GM19397 (cell line): ENCODE measurements at regions not wholly inside any gene's neighbourhood (a gene's known extent, or its start where the extent isn't known, plus 50 kb on each side); places are given as distances from the start of the nearest gene placed in this dataset.
"Not testable (repeated sequence)": the region's sequence is repeated elsewhere in the genome, so short reads cannot be mapped to it uniquely, and the experiment has no call there.

Source experiments
- ATAC-seq: cut with Tn5 transposase; IDR thresholded peaks from one replicate; pipeline ENCODE4 v1.9.1; 2021; ENCODE audit warnings: mild to moderate bottlenecking, moderate library complexity; ENCODE audit not compliant: unreplicated experiment

GRCh38 chr6:163766936-163767335 is 352.4 kb downstream of the QKI start:
- no peak for ATAC-seq

GRCh38 chr6:163765335-163765734 is 350.8 kb downstream of the QKI start:
- ATAC-seq: no peak

GRCh38 chr6:163764565-163764964 is 350.0 kb downstream of the QKI start:
- no peak for ATAC-seq

GRCh38 chr6:163761481-163761880 is 347.0 kb downstream of the QKI start:
- no peak for ATAC-seq

GRCh38 chr6:163760860-163761259 is 346.3 kb downstream of the QKI start:
- no peak for ATAC-seq

- no peak for ATAC-seq
These were observed 345.0 kb downstream of the QKI start for GRCh38 chr6:163759542-163759941.

- no peak for ATAC-seq
These were observed 343.0 kb downstream of the QKI start for GRCh38 chr6:163757520-163757919.

GRCh38 chr6:163756079-163756478 is 341.6 kb downstream of the QKI start:
- peak; percentile 99 for ATAC-seq

GRCh38 chr6:163754866-163755265 is 340.3 kb downstream of the QKI start:
- ATAC-seq: no peak

- ATAC-seq: no peak
These were observed 338.9 kb downstream of the QKI start for GRCh38 chr6:163753430-163753829.

GRCh38 chr6:163752446-163752845 is 337.9 kb downstream of the QKI start:
- ATAC-seq: no peak

- ATAC-seq: no peak
These were observed 336.6 kb downstream of the QKI start for GRCh38 chr6:163751032-163751525.

GRCh38 chr6:163750431-163751031 is 336.0 kb downstream of the QKI start:
- ATAC-seq: no peak

- ATAC-seq: no peak
These were observed 334.4 kb downstream of the QKI start for GRCh38 chr6:163748886-163749285.

GRCh38 chr6:163748036-163748435 is 333.5 kb downstream of the QKI start:
- ATAC-seq: no peak

GRCh38 chr6:163747058-163747457 is 332.5 kb downstream of the QKI start:
- ATAC-seq: not testable (repeated sequence)

- no peak for ATAC-seq
These were observed 331.2 kb downstream of the QKI start for GRCh38 chr6:163745536-163746400.

- ATAC-seq: no peak
These were observed 329.9 kb downstream of the QKI start for GRCh38 chr6:163744256-163744925.

- no peak for ATAC-seq
These were observed 329.3 kb downstream of the QKI start for GRCh38 chr6:163743796-163744195.

- no peak for ATAC-seq
These were observed 327.3 kb downstream of the QKI start for GRCh38 chr6:163741743-163742363.

- ATAC-seq: no peak
These were observed 326.8 kb downstream of the QKI start for GRCh38 chr6:163741342-163741741.
